ENCODE measurements at regions not wholly inside any gene's neighbourhood (a gene's known extent, or its start where the extent isn't known, plus 50 kb on each side); places are given as distances from the start of the nearest gene placed in this dataset.

DNA sequence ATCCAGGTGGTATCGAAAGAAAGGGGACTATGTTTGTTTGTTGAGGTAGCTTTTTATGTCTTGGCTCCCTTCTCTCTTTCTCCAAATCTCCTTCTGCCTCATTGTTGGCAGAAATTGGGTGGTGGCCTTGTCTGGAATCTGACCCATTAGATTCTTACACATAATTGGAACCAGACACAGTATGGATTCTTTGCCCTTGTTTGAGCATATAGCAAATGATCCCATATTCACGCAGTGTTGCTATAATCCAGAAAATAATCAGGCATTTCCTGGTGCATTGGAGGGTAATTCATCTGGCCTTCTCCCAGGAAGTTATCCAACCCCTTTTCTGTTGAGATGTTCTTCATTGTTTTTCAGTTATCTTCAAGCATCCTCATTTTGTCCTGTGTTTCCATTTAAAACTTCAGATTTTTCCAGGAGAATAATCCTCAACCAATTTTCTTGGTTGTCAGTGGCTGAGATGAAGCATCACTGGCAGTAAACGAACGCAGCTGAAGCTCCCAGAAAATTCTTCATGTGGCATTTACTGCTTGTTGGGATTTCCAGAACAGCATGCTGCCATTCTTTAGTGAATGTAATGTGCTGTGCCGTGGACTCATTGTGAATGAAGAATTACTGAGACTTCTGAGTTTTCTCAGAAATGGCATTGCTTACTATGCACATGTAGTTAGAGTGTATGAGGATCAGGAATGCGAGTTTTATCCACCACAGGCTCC, 70.5 kb upstream of the NTRK2 start:
- TF ChIP-seq, protein P1, sequence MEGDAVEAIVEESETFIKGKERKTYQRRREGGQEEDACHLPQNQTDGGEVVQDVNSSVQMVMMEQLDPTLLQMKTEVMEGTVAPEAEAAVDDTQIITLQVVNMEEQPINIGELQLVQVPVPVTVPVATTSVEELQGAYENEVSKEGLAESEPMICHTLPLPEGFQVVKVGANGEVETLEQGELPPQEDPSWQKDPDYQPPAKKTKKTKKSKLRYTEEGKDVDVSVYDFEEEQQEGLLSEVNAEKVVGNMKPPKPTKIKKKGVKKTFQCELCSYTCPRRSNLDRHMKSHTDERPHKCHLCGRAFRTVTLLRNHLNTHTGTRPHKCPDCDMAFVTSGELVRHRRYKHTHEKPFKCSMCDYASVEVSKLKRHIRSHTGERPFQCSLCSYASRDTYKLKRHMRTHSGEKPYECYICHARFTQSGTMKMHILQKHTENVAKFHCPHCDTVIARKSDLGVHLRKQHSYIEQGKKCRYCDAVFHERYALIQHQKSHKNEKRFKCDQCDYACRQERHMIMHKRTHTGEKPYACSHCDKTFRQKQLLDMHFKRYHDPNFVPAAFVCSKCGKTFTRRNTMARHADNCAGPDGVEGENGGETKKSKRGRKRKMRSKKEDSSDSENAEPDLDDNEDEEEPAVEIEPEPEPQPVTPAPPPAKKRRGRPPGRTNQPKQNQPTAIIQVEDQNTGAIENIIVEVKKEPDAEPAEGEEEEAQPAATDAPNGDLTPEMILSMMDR (IDR thresholded peaks at IDR 0.05) = no peak
- TF ChIP-seq POLR2AphosphoS5 (IDR thresholded peaks at IDR 0.05; ENCODE audit: insufficient read depth in 1 of 2, low read depth in 1 of 2) = no peak
- no peak for TF ChIP-seq POLR2A (IDR thresholded peaks at IDR 0.05)
- H3K9me3 ChIP-seq = no peaks in the 10 kb centered on the region
- H3K27ac ChIP-seq = no peak overlapping the region
- intact Hi-C loops (cut with DNase I) = no loop called here
- no peaks in the 10 kb centered on the region for H3K36me3 ChIP-seq
- H3K4me3 ChIP-seq = no peak overlapping the region
- no peaks in the 10 kb centered on the region for H3K4me1 ChIP-seq
- no peak for DNase-seq (ENCODE audit: extremely low spot score in 2 of 2)
- H3K27me3 ChIP-seq = no peaks in the 10 kb centered on the region

DNA sequence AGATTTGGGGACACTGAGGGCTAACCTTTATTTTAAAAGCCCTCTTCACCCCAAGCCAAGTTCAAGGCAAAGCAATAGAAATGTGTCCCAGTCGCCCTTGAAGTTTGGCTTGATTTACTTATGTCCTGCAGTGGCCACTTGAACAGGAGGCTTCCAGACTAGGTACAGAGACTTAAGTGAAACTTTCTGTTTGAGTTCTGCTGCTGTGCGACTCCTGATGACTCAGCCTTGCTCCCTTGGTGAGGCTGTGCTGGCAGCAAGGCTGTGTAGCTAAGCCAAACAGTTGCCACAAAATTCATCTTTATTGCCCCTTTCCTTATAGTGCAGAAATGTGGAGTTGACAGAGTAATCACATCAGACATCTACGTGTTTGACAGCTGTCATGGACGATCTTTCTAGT, 68.8 kb upstream of the NTRK2 start:
- Histone ChIP-seq H3K4me1 (no peaks in the 10 kb centered on the region), H3K9me3 (no peaks in the 10 kb centered on the region), H3K36me3 (no peaks in the 10 kb centered on the region), H3K4me3 (no peak overlapping the region), H3K27ac (no peak overlapping the region), H3K27me3 (no peaks in the 10 kb centered on the region)
- TF ChIP-seq POLR2A (IDR thresholded peaks at IDR 0.05) = no peak
- no peak for TF ChIP-seq POLR2AphosphoS5 (IDR thresholded peaks at IDR 0.05; ENCODE audit: insufficient read depth in 1 of 2, low read depth in 1 of 2)
- TF ChIP-seq, protein P1 (IDR thresholded peaks at IDR 0.05) = no peak
- no peak for DNase-seq (ENCODE audit: extremely low spot score in 2 of 2)
- intact Hi-C loops (cut with DNase I) = no loop called here

DNA sequence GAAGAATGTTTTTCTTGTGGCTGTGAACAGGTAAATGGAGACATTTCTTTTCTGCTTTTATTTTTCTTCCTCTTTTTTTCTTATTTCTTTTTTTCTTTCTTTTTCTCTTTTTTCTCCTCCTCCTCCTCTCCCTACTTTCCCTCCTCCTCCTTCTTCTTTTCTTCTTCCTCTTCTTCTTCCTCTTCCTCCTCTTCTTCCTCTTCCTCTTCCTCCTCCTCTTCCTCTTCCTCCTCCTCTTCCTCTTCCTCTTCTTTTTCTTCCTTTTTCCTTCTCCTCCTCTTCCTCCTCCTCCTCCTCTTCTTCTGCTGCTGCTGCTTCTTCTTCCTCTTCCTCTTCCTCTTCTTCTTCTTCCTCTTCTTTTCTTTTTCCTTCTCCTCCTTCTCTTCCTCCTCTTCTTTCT, 65.3 kb upstream of the NTRK2 start:
- intact Hi-C loops (cut with DNase I) = no loop called here
- no peak overlapping the region for H3K27ac ChIP-seq
- TF ChIP-seq POLR2AphosphoS5 (IDR thresholded peaks at IDR 0.05; ENCODE audit: insufficient read depth in 1 of 2, low read depth in 1 of 2) = no peak
- no peak for TF ChIP-seq POLR2A (IDR thresholded peaks at IDR 0.05)
- TF ChIP-seq, protein P1 (IDR thresholded peaks at IDR 0.05) = no peak

DNA sequence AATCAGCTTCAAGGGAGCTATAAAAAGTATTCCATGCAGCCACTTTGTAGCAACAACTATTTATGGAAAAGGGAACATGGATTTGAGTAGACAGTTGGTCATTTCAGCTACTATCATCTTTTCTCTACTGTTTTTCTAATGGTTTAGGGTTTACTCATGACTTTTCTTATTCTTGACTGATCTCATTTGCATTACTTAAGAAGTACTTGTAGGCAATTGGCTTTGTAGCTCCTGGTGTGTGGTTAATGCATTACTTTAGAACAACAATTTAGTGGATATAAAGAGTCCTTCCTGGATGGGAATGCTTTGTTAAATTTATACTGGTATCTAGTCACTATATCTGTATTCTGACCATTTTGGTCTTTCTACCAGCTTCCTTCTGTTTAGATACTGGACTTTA, 59.8 kb upstream of the NTRK2 start:
- H3K27ac ChIP-seq = no peak overlapping the region

More for the DNA sequence above, 65.3 kb upstream of the NTRK2 start:
- no peaks in the 10 kb centered on the region for H3K4me1 ChIP-seq
- no peak overlapping the region for H3K4me3 ChIP-seq
- no peaks in the 10 kb centered on the region for H3K9me3 ChIP-seq
- DNase-seq (ENCODE audit: extremely low spot score in 2 of 2) = no peak
- H3K36me3 ChIP-seq = no peaks in the 10 kb centered on the region
- H3K27me3 ChIP-seq = no peaks in the 10 kb centered on the region

DNA sequence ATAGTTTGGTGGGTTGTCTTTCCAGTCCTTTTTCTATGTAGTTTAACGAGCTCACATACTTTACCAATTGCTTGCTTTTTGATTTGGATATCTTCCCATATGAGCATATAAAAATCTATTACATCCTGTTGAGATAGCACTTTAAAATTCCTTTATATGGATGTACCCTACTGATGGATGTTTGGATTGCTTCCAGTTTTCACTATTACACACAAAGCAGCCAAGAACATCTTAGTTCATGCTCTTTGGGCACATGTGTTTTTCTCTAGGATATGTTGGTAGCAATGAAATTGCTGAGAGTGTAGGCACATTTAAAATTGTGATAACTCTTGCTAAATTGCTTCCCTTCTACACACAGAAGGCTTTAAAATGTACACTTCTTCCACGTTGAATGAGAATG, 56.1 kb upstream of the NTRK2 start:
- no peak overlapping the region for H3K27ac ChIP-seq
- intact Hi-C loops (cut with DNase I) = no loop called here
- TF ChIP-seq, protein P1 (IDR thresholded peaks at IDR 0.05) = no peak
- TF ChIP-seq POLR2A (IDR thresholded peaks at IDR 0.05) = no peak
- TF ChIP-seq POLR2AphosphoS5 (IDR thresholded peaks at IDR 0.05; ENCODE audit: insufficient read depth in 1 of 2, low read depth in 1 of 2) = no peak
- H3K27me3 ChIP-seq = no peaks in the 10 kb centered on the region
- no peaks in the 10 kb centered on the region for H3K9me3 ChIP-seq
- no peak for DNase-seq (ENCODE audit: extremely low spot score in 2 of 2)
- H3K4me3 ChIP-seq = no peak overlapping the region
- H3K36me3 ChIP-seq = no peaks in the 10 kb centered on the region
- no peaks in the 10 kb centered on the region for H3K4me1 ChIP-seq

More for the DNA sequence above, 59.8 kb upstream of the NTRK2 start:
- no peaks in the 10 kb centered on the region for H3K36me3 ChIP-seq
- no peaks in the 10 kb centered on the region for H3K27me3 ChIP-seq
- H3K9me3 ChIP-seq = no peaks in the 10 kb centered on the region
- H3K4me3 ChIP-seq = no peak overlapping the region
- H3K4me1 ChIP-seq = no peaks in the 10 kb centered on the region
- no peak for DNase-seq (ENCODE audit: extremely low spot score in 2 of 2)
- intact Hi-C loops (cut with DNase I) = no loop called here
- TF ChIP-seq, protein P1 (IDR thresholded peaks at IDR 0.05) = no peak
- TF ChIP-seq POLR2A (IDR thresholded peaks at IDR 0.05) (no peak), POLR2AphosphoS5 (IDR thresholded peaks at IDR 0.05; ENCODE audit: insufficient read depth in 1 of 2, low read depth in 1 of 2) (no peak)

Measured in vagina (tissue), 2 donors.